SK-N-SH treated with all-trans-retinoic acid at 6 μM for 48 hours (cell line): ENCODE measurements at regions not wholly inside any gene's neighbourhood (a gene's known extent, or its start where the extent isn't known, plus 50 kb on each side); places are given as distances from the start of the nearest gene placed in this dataset.
"Not testable (repeated sequence)": the region's sequence is repeated elsewhere in the genome, so short reads cannot be mapped to it uniquely, and the experiment has no call there.

Experiments used
- ATAC-seq: fragments of 200-7000 bp; cut with Tn5 transposase; 3 replicates; pipeline ENCODE4 v1.9.1; 2020; ENCODE audit warnings: mild to moderate bottlenecking, moderate library complexity
- ARNTL ChIP-seq: fragments of 450-650 bp; formaldehyde crosslinking; IDR thresholded peaks from 2 replicates; pipeline ENCODE4 v1.5.0; 2020; ENCODE audit warnings: low read depth, mild to moderate bottlenecking, moderate library complexity, borderline replicate concordance
- BACH2 ChIP-seq: fragments of 250-450 bp; sonication (Bioruptor Pico); IDR thresholded peaks from 2 replicates; pipeline ENCODE4 v1.9.0; 2021; ENCODE audit warnings: mild to moderate bottlenecking, borderline replicate concordance
- CREB5 ChIP-seq: fragments of 250-450 bp; sonication (Bioruptor Pico); IDR thresholded peaks from 2 replicates; pipeline ENCODE4 v1.5.1; 2020; ENCODE audit warnings: low read depth, mild to moderate bottlenecking, moderate library complexity
- CSDC2 ChIP-seq: fragments of 250-450 bp; sonication (Bioruptor Pico); IDR thresholded peaks from 2 replicates; pipeline ENCODE4 v1.5.0; 2020; ENCODE audit warnings: mild to moderate bottlenecking, moderate library complexity
- CSRNP3 ChIP-seq: fragments of 250-450 bp; sonication (Bioruptor Pico); IDR thresholded peaks from 2 replicates; pipeline ENCODE4 v1.5.1; 2021; ENCODE audit warnings: mild to moderate bottlenecking, moderate library complexity
- ESRRG ChIP-seq: fragments of 250-450 bp; sonication (Bioruptor Pico); IDR thresholded peaks from 2 replicates; pipeline ENCODE4 v1.6.1; 2021; ENCODE audit warnings: mild to moderate bottlenecking
- GLIS3 ChIP-seq: fragments of 250-450 bp; sonication (Bioruptor Pico); IDR thresholded peaks from 2 replicates; pipeline ENCODE4 v1.5.0; 2020; ENCODE audit warnings: mild to moderate bottlenecking, moderate library complexity
- ISL1 ChIP-seq: fragments of 250-450 bp; sonication (Bioruptor Pico); IDR thresholded peaks from 2 replicates; pipeline ENCODE4 v2.1.2; 2022; ENCODE audit warnings: mild to moderate bottlenecking, moderate library complexity
- OSR1 ChIP-seq: fragments of 250-450 bp; sonication (Bioruptor Pico); IDR thresholded peaks from 2 replicates; pipeline ENCODE4 v1.8.0; 2022; ENCODE audit warnings: moderate library complexity, mild to moderate bottlenecking, inconsistent platforms
- PATZ1 ChIP-seq: fragments of 250-450 bp; sonication (Bioruptor Pico); IDR thresholded peaks from 2 replicates; pipeline ENCODE4 v1.8.0; 2020; ENCODE audit warnings: mild to moderate bottlenecking, moderate library complexity, borderline replicate concordance
- PPARA ChIP-seq: fragments of 250-450 bp; sonication (Bioruptor Pico); IDR thresholded peaks from 2 replicates; pipeline ENCODE4 v1.5.0; 2020; ENCODE audit warnings: mild to moderate bottlenecking, borderline replicate concordance
- RARB ChIP-seq: fragments of 250-450 bp; sonication (Bioruptor Pico); IDR thresholded peaks from 2 replicates; pipeline ENCODE4 v1.8.0; 2021; ENCODE audit warnings: mild to moderate bottlenecking, moderate library complexity
- SNAI2 ChIP-seq: fragments of 250-450 bp; sonication (Bioruptor Pico); IDR thresholded peaks from 2 replicates; pipeline ENCODE4 v1.5.0; 2020; ENCODE audit warnings: mild to moderate bottlenecking, moderate library complexity
- TCF4 ChIP-seq: fragments of 250-450 bp; sonication (Bioruptor Pico); IDR thresholded peaks from 2 replicates; pipeline ENCODE4 v1.8.0; 2021; ENCODE audit warnings: mild to moderate bottlenecking, moderate library complexity, borderline replicate concordance
- TOX ChIP-seq: fragments of 250-450 bp; sonication (Bioruptor Pico); IDR thresholded peaks from 2 replicates; pipeline ENCODE4 v1.8.0; 2021; ENCODE audit warnings: mild to moderate bottlenecking, moderate library complexity, borderline replicate concordance
- TSHZ2 ChIP-seq: fragments of 250-450 bp; sonication (Bioruptor Pico); IDR thresholded peaks from 2 replicates; pipeline ENCODE4 v1.5.0; 2020; ENCODE audit warnings: mild to moderate bottlenecking, moderate library complexity
- ZC3H10 ChIP-seq: fragments of 250-450 bp; sonication (Bioruptor Pico); IDR thresholded peaks from 2 replicates; pipeline ENCODE4 v1.5.1; 2021; ENCODE audit warnings: mild to moderate bottlenecking, moderate library complexity
- ZFP3 ChIP-seq: fragments of 250-450 bp; sonication (Bioruptor Pico); IDR thresholded peaks from 2 replicates; pipeline ENCODE4 v1.5.0; 2020; ENCODE audit warnings: mild to moderate bottlenecking, moderate library complexity
- ZFP30 ChIP-seq: fragments of 450-650 bp; formaldehyde crosslinking; IDR thresholded peaks from 2 replicates; pipeline ENCODE4 v1.5.0; 2022; ENCODE audit warnings: mild to moderate bottlenecking, moderate library complexity
- ZNF565 ChIP-seq: fragments of 450-650 bp; formaldehyde crosslinking; conservative IDR thresholded peaks from 2 replicates; pipeline ENCODE4 v1.5.0; 2020; ENCODE audit warnings: low read depth, mild to moderate bottlenecking, moderate library complexity
- ZNF70 ChIP-seq: fragments of 450-650 bp; formaldehyde crosslinking; IDR thresholded peaks from 2 replicates; pipeline ENCODE4 v1.5.0; 2020; ENCODE audit warnings: mild to moderate bottlenecking, moderate library complexity
- ZNF8 ChIP-seq: fragments of 450-650 bp; formaldehyde crosslinking; IDR thresholded peaks from 2 replicates; pipeline ENCODE4 v1.5.0; 2020; ENCODE audit warnings: mild to moderate bottlenecking, moderate library complexity

GRCh38 chr5:92665506-92665905 lies 915.5 kb downstream of the NR2F1-AS1 start (continued):
- no peak for TF ChIP-seq CSRNP3 (CRISPR knock-in tag)
- no peak for TF ChIP-seq RARB

- ATAC-seq: no peak
- TF ChIP-seq ESRRG (CRISPR knock-in tag): no peak
- no peak for TF ChIP-seq ISL1 (CRISPR knock-in tag)
- TF ChIP-seq TCF4: no peak
- no peak for TF ChIP-seq SNAI2
- TF ChIP-seq ZC3H10: no peak
- no peak for TF ChIP-seq TOX (CRISPR knock-in tag)
- TF ChIP-seq CSDC2 (CRISPR knock-in tag): no peak
- no peak for TF ChIP-seq GLIS3 (CRISPR knock-in tag)
- TF ChIP-seq ZNF8 (CRISPR knock-in tag): no peak
- TF ChIP-seq ZFP30 (CRISPR knock-in tag): no peak
- TF ChIP-seq PPARA (CRISPR knock-in tag): no peak
- no peak for TF ChIP-seq OSR1 (CRISPR knock-in tag)
- no peak for TF ChIP-seq ZNF565 (CRISPR knock-in tag)
- TF ChIP-seq RARB: no peak
- TF ChIP-seq ZNF70 (CRISPR knock-in tag): no peak
- TF ChIP-seq TSHZ2 (CRISPR knock-in tag): no peak
- TF ChIP-seq ZFP3 (CRISPR knock-in tag): no peak
- no peak for TF ChIP-seq ARNTL (CRISPR knock-in tag)
- no peak for TF ChIP-seq BACH2 (CRISPR knock-in tag)
- no peak for TF ChIP-seq PATZ1 (CRISPR knock-in tag)
Observed at GRCh38 chr5:92662741-92663140, 918.3 kb downstream of the NR2F1-AS1 start.

GRCh38 chr5:92659246-92659645 lies 921.8 kb downstream of the NR2F1-AS1 start:
- TF ChIP-seq PATZ1 (CRISPR knock-in tag): no peak
- no peak for TF ChIP-seq RARB
- no peak for TF ChIP-seq CREB5 (CRISPR knock-in tag)
- no peak for TF ChIP-seq OSR1 (CRISPR knock-in tag)
- no peak for TF ChIP-seq ZNF70 (CRISPR knock-in tag)
- no peak for TF ChIP-seq CSDC2 (CRISPR knock-in tag)
- TF ChIP-seq ZFP3 (CRISPR knock-in tag): no peak
- no peak for TF ChIP-seq PPARA (CRISPR knock-in tag)
- TF ChIP-seq ZNF8 (CRISPR knock-in tag): no peak
- no peak for TF ChIP-seq TCF4
- TF ChIP-seq ZFP30 (CRISPR knock-in tag): no peak
- TF ChIP-seq ISL1 (CRISPR knock-in tag): no peak
- no peak for TF ChIP-seq ARNTL (CRISPR knock-in tag)
- TF ChIP-seq, all 23 proteins: peak for 0
- no peak for ATAC-seq

- not testable (repeated sequence) for ATAC-seq
Observed at GRCh38 chr5:92654601-92655000, 926.4 kb downstream of the NR2F1-AS1 start.
